SKM-1 (cell line): ENCODE measurements at regions not wholly inside any gene's neighbourhood (a gene's known extent, or its start where the extent isn't known, plus 50 kb on each side); places are given as distances from the start of the nearest gene placed in this dataset.

Experiments used
- DNase-seq: peaks from one replicate; lab custom pipeline; 2025; ENCODE audit not compliant: unreplicated experiment; lab: John Stamatoyannopoulos, UW

GRCh38 chr3:146680617-146681016 lies 75.5 kb upstream of the PLSCR5 start:
- DNase-seq: no peak

- DNase-seq: no peak
Measured at GRCh38 chr3:146679995-146680394, 74.8 kb upstream of the PLSCR5 start.

GRCh38 chr3:146679191-146679590 lies 74.0 kb upstream of the PLSCR5 start:
- no peak for DNase-seq

- no peak for DNase-seq
Measured at GRCh38 chr3:146672941-146673340, 67.8 kb upstream of the PLSCR5 start.

- DNase-seq: no peak
Measured at GRCh38 chr3:146664403-146664802, 59.3 kb upstream of the PLSCR5 start.

- no peak for DNase-seq
Measured at GRCh38 chr3:146658841-146659240, 53.7 kb upstream of the PLSCR5 start.

- DNase-seq: no peak
Measured at GRCh38 chr3:146655333-146655996, 50.3 kb upstream of the PLSCR5 start.
